SK-N-SH treated with all-trans-retinoic acid at 6 μM for 48 hours (cell line): ENCODE measurements at regions not wholly inside any gene's neighbourhood (a gene's known extent, or its start where the extent isn't known, plus 50 kb on each side); places are given as distances from the start of the nearest gene placed in this dataset.

ENCODE experiments used
- ATAC-seq: fragments of 200-7000 bp; cut with Tn5 transposase; 3 replicates; pipeline ENCODE4 v1.9.1; 2020; ENCODE audit warnings: mild to moderate bottlenecking, moderate library complexity
- ARNTL ChIP-seq: fragments of 450-650 bp; formaldehyde crosslinking; IDR thresholded peaks from 2 replicates; pipeline ENCODE4 v1.5.0; 2020; ENCODE audit warnings: low read depth, mild to moderate bottlenecking, moderate library complexity, borderline replicate concordance
- CREB5 ChIP-seq: fragments of 250-450 bp; sonication (Bioruptor Pico); IDR thresholded peaks from 2 replicates; pipeline ENCODE4 v1.5.1; 2020; ENCODE audit warnings: low read depth, mild to moderate bottlenecking, moderate library complexity
- CSDC2 ChIP-seq: fragments of 250-450 bp; sonication (Bioruptor Pico); IDR thresholded peaks from 2 replicates; pipeline ENCODE4 v1.5.0; 2020; ENCODE audit warnings: mild to moderate bottlenecking, moderate library complexity
- ESRRG ChIP-seq: fragments of 250-450 bp; sonication (Bioruptor Pico); IDR thresholded peaks from 2 replicates; pipeline ENCODE4 v1.6.1; 2021; ENCODE audit warnings: mild to moderate bottlenecking
- GLIS3 ChIP-seq: fragments of 250-450 bp; sonication (Bioruptor Pico); IDR thresholded peaks from 2 replicates; pipeline ENCODE4 v1.5.0; 2020; ENCODE audit warnings: mild to moderate bottlenecking, moderate library complexity
- ISL1 ChIP-seq: fragments of 250-450 bp; sonication (Bioruptor Pico); IDR thresholded peaks from 2 replicates; pipeline ENCODE4 v2.1.2; 2022; ENCODE audit warnings: mild to moderate bottlenecking, moderate library complexity
- RARB ChIP-seq: fragments of 250-450 bp; sonication (Bioruptor Pico); IDR thresholded peaks from 2 replicates; pipeline ENCODE4 v1.8.0; 2021; ENCODE audit warnings: mild to moderate bottlenecking, moderate library complexity
- ZC3H10 ChIP-seq: fragments of 250-450 bp; sonication (Bioruptor Pico); IDR thresholded peaks from 2 replicates; pipeline ENCODE4 v1.5.1; 2021; ENCODE audit warnings: mild to moderate bottlenecking, moderate library complexity
- ZFP3 ChIP-seq: fragments of 250-450 bp; sonication (Bioruptor Pico); IDR thresholded peaks from 2 replicates; pipeline ENCODE4 v1.5.0; 2020; ENCODE audit warnings: mild to moderate bottlenecking, moderate library complexity
- ZFP30 ChIP-seq: fragments of 450-650 bp; formaldehyde crosslinking; IDR thresholded peaks from 2 replicates; pipeline ENCODE4 v1.5.0; 2022; ENCODE audit warnings: mild to moderate bottlenecking, moderate library complexity
- ZNF565 ChIP-seq: fragments of 450-650 bp; formaldehyde crosslinking; conservative IDR thresholded peaks from 2 replicates; pipeline ENCODE4 v1.5.0; 2020; ENCODE audit warnings: low read depth, mild to moderate bottlenecking, moderate library complexity
- ZNF70 ChIP-seq: fragments of 450-650 bp; formaldehyde crosslinking; IDR thresholded peaks from 2 replicates; pipeline ENCODE4 v1.5.0; 2020; ENCODE audit warnings: mild to moderate bottlenecking, moderate library complexity
- ZNF8 ChIP-seq: fragments of 450-650 bp; formaldehyde crosslinking; IDR thresholded peaks from 2 replicates; pipeline ENCODE4 v1.5.0; 2020; ENCODE audit warnings: mild to moderate bottlenecking, moderate library complexity
- TF ChIP-seq, protein P1 (sequence below): fragments of 250-450 bp; sonication (Bioruptor Pico); IDR thresholded peaks from 2 replicates; pipeline ENCODE4 v1.5.0; 2020; ENCODE audit warnings: mild to moderate bottlenecking, moderate library complexity
- TF ChIP-seq, protein P2 (sequence below): fragments of 250-450 bp; sonication (Bioruptor Pico); IDR thresholded peaks from 2 replicates; pipeline ENCODE4 v1.8.0; 2020; ENCODE audit warnings: mild to moderate bottlenecking, moderate library complexity, borderline replicate concordance
- TF ChIP-seq, protein P3 (sequence below): fragments of 250-450 bp; sonication (Bioruptor Pico); IDR thresholded peaks from 2 replicates; pipeline ENCODE4 v1.5.1; 2021; ENCODE audit warnings: mild to moderate bottlenecking, moderate library complexity
- TF ChIP-seq, protein P4 (sequence below): fragments of 250-450 bp; sonication (Bioruptor Pico); IDR thresholded peaks from 2 replicates; pipeline ENCODE4 v1.8.0; 2021; ENCODE audit warnings: low read depth, mild to moderate bottlenecking, moderate library complexity, borderline replicate concordance

DNA sequence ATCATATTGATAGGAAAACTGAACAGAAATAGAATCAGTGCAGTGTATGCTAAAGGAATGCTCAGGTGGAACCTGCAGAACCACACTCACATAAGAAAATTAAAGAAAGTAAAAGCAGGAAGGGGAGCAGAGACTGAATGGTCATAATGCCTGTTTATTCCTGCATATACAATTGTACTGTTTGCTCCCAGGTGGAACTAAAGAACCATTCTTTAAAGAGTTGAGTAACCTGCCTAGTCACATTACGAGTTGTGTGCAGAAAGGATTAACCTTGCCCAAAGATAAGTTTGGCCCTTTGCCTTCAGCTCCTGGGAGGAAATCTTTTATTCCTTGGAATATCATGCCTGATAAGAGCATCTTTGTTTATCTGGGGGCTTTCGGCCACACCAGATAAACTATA is 434.7 kb downstream of the KIF2B start:
- TF ChIP-seq ZC3H10 (CRISPR knock-in tag), result no peak
- no peak for TF ChIP-seq CREB5
- TF ChIP-seq ZFP30 (CRISPR knock-in tag), result no peak
- TF ChIP-seq ESRRG, result no peak
- no peak for TF ChIP-seq ARNTL (CRISPR knock-in tag)
- no peak for TF ChIP-seq GLIS3
- no peak for TF ChIP-seq CSDC2 (CRISPR knock-in tag)
- TF ChIP-seq, protein P1, sequence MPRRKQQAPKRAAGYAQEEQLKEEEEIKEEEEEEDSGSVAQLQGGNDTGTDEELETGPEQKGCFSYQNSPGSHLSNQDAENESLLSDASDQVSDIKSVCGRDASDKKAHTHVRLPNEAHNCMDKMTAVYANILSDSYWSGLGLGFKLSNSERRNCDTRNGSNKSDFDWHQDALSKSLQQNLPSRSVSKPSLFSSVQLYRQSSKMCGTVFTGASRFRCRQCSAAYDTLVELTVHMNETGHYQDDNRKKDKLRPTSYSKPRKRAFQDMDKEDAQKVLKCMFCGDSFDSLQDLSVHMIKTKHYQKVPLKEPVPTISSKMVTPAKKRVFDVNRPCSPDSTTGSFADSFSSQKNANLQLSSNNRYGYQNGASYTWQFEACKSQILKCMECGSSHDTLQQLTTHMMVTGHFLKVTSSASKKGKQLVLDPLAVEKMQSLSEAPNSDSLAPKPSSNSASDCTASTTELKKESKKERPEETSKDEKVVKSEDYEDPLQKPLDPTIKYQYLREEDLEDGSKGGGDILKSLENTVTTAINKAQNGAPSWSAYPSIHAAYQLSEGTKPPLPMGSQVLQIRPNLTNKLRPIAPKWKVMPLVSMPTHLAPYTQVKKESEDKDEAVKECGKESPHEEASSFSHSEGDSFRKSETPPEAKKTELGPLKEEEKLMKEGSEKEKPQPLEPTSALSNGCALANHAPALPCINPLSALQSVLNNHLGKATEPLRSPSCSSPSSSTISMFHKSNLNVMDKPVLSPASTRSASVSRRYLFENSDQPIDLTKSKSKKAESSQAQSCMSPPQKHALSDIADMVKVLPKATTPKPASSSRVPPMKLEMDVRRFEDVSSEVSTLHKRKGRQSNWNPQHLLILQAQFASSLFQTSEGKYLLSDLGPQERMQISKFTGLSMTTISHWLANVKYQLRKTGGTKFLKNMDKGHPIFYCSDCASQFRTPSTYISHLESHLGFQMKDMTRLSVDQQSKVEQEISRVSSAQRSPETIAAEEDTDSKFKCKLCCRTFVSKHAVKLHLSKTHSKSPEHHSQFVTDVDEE (CRISPR knock-in tag), result no peak
- no peak for TF ChIP-seq ISL1 (CRISPR knock-in tag)
- no peak for TF ChIP-seq RARB (CRISPR knock-in tag)
- TF ChIP-seq, protein P2, sequence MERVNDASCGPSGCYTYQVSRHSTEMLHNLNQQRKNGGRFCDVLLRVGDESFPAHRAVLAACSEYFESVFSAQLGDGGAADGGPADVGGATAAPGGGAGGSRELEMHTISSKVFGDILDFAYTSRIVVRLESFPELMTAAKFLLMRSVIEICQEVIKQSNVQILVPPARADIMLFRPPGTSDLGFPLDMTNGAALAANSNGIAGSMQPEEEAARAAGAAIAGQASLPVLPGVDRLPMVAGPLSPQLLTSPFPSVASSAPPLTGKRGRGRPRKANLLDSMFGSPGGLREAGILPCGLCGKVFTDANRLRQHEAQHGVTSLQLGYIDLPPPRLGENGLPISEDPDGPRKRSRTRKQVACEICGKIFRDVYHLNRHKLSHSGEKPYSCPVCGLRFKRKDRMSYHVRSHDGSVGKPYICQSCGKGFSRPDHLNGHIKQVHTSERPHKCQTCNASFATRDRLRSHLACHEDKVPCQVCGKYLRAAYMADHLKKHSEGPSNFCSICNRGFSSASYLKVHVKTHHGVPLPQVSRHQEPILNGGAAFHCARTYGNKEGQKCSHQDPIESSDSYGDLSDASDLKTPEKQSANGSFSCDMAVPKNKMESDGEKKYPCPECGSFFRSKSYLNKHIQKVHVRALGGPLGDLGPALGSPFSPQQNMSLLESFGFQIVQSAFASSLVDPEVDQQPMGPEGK, result no peak

GRCh38 chr17:54259476-54259875 is 436.7 kb downstream of the KIF2B start:
- ATAC-seq, result no peak

More for the DNA sequence above, 434.7 kb downstream of the KIF2B start:
- no peak for ATAC-seq

GRCh38 chr17:54261465-54261864 is 438.7 kb downstream of the KIF2B start:
- no peak for ATAC-seq
- TF ChIP-seq ZNF8 (CRISPR knock-in tag), result no peak

More at GRCh38 chr17:54259476-54259875, 436.7 kb downstream of the KIF2B start:
- TF ChIP-seq ZNF8 (CRISPR knock-in tag), result no peak

DNA sequence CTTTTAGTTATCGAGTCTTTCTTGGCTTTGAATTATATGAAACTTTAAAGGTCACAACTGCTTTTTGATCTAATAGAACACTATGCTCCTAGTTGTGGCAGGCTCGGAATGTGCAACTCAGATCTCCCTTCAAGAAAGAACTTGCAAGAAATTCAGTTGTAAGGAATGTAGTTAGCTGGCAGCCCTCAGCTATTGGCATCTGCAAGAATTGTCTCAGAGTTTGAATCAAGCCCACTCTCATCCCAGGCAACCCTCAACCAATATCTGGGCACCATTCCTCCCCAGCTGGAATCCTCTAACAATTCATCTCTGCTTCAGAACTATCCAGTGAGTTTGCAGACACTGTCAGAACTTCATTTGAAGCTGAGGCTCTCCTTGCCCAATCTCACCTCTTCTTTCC is 447.2 kb downstream of the KIF2B start:
- no peak for ATAC-seq
- TF ChIP-seq ARNTL (CRISPR knock-in tag), result no peak
- no peak for TF ChIP-seq ZC3H10 (CRISPR knock-in tag)
- TF ChIP-seq GLIS3, result no peak
- no peak for TF ChIP-seq ZNF8 (CRISPR knock-in tag)
- TF ChIP-seq ESRRG, result no peak
- TF ChIP-seq, protein P3, sequence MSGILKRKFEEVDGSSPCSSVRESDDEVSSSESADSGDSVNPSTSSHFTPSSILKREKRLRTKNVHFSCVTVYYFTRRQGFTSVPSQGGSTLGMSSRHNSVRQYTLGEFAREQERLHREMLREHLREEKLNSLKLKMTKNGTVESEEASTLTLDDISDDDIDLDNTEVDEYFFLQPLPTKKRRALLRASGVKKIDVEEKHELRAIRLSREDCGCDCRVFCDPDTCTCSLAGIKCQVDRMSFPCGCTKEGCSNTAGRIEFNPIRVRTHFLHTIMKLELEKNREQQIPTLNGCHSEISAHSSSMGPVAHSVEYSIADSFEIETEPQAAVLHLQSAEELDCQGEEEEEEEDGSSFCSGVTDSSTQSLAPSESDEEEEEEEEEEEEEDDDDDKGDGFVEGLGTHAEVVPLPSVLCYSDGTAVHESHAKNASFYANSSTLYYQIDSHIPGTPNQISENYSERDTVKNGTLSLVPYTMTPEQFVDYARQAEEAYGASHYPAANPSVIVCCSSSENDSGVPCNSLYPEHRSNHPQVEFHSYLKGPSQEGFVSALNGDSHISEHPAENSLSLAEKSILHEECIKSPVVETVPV (CRISPR knock-in tag), result no peak
- no peak for TF ChIP-seq ZNF70 (CRISPR knock-in tag)
- no peak for TF ChIP-seq CSDC2 (CRISPR knock-in tag)
- TF ChIP-seq RARB (CRISPR knock-in tag), result no peak
- TF ChIP-seq ZFP3 (CRISPR knock-in tag), result no peak
- TF ChIP-seq ZNF565, result no peak
- TF ChIP-seq, protein P4, sequence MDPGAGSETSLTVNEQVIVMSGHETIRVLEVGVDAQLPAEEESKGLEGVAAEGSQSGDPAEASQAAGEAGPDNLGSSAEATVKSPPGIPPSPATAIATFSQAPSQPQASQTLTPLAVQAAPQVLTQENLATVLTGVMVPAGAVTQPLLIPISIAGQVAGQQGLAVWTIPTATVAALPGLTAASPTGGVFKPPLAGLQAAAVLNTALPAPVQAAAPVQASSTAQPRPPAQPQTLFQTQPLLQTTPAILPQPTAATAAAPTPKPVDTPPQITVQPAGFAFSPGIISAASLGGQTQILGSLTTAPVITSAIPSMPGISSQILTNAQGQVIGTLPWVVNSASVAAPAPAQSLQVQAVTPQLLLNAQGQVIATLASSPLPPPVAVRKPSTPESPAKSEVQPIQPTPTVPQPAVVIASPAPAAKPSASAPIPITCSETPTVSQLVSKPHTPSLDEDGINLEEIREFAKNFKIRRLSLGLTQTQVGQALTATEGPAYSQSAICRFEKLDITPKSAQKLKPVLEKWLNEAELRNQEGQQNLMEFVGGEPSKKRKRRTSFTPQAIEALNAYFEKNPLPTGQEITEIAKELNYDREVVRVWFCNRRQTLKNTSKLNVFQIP (CRISPR knock-in tag), result no peak
- TF ChIP-seq, protein P2, result no peak
- no peak for TF ChIP-seq CREB5
